Hematopoietic multipotent progenitor cell (in vitro differentiated cells): ENCODE measurements at regions not wholly inside any gene's neighbourhood (a gene's known extent, or its start where the extent isn't known, plus 50 kb on each side); places are given as distances from the start of the nearest gene placed in this dataset.

Experiments used
- DNase-seq, 3 donors: peaks; one replicate each; pipeline ENCODE4 v3.0.0-alpha.2; 2011 to 2015; ENCODE audit warnings: low read depth in 2 of 3, low spot score in 2 of 3

DNA sequence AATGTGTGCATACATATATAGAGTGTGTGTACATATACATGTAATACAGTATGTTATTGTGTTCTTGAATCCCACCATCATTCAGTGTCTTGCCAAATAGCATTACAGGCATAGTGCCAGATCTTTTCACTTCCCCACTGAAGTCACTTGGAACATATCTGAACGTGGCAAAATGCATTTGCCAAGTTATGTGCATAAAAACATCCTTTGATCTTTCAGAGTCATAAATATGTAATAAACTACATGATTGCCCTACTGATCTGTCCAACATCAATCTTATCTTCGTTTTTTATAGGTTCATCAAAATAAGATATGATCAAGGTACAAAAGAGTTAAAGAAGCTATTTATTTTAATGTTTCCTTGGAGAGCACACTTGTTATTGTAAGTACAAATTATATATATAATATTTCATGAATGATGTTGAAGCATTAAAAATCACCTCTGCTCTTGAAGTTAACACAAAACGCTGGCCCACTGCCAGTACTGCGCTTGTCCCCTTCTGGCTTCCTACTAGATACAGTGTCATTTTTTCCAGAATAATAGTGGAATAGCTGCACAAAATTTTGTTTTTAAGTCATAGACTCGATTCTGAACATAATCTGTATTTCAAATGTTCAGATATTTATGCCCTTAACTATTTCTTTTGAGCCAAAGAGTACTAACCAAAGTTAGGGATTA is 549.5 kb upstream of the ARRDC4 start:
- no peak for DNase-seq

DNA sequence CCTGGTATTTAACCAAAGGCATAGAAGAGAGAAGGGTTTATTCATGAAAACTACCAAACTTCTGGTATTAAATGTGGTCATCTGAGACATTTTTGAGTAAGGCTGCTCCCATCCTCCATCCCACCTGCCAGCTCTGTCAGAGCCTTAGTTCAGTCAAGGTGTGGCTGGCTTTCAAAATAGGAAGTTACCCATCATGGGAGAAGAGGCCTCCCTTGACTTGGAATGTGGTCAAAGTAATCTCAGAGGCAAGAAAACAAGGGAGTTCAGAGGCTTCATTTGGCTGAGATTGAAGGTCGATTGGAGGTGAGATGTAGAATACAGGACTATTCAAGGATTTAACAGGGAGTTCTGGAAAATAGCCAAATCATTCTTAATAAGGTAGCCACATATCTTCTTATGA is 540.4 kb upstream of the ARRDC4 start:
- DNase-seq, result no peak

GRCh38 chr15:97425596-97425995 is 534.9 kb upstream of the ARRDC4 start:
- no peak for DNase-seq

GRCh38 chr15:97443101-97443500 is 517.4 kb upstream of the ARRDC4 start:
- DNase-seq, result no peak

DNA sequence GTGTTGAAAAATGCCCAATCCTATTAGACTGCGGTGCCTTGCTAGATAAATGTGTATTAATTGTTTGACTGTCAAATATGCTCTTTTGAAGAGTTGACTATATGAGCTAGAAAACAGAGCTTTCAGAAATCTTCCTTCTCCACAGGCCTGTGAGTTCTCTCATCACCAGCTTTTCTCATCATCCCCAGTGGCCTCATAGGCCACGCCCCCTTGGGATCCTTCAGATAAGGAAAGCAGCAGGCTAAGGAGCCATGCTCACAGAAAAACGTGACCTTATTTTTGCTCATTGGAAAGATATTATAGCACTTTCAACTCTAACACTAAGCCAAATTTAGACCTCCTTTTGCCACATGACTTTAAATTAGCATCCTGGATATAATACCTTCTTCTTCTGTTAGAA is 514.4 kb upstream of the ARRDC4 start:
- DNase-seq, result no peak

GRCh38 chr15:97456521-97457202 is 503.8 kb upstream of the ARRDC4 start:
- DNase-seq, result no peak

DNA sequence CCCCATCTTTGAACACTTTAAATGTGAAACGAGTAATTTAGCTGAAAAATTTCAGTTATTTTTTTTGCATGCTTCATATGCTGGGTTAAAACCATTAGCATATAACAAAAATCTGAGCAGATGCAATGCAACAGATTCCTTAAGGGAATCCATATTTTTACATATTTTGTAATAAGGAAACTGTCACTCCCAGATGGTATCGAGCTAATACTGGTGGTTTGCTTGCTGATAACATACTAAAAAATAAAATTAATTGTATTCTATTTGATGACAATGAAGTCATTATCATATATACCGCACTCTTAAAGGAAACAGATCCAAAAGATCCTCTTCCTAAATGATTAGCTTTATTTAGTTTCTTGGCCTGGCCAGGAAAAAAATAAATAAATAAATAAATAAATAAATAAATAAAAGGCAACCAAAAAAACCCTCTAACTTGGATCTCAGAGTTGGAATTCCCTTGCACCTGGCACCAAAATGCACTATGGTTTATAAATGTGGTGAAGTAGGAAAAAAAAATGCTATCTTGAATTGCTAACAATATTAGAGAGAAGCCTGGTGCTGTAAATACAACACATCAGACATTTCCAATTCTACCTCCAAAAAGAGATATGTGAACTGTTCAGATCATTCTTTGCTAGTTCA is 503.2 kb upstream of the ARRDC4 start:
- no peak for DNase-seq

DNA sequence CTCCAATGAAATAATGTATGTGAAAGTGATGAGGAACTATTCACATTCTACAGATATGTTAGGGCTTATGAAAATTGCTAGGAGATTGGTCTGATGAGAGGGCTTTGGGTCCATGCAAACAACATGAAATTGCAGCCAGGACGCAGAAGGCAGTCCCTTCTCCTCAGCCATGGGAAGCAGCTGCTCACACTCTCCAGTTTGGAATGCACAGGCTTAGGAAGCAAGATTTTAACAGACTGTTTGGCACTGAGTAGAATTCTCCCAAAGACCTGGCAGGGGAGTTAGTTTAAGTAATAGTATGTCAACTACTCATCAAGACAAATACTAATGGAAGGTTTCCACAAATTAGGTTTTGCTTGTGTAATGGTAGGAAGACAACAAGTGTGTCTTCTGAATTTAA is 500.7 kb upstream of the ARRDC4 start:
- DNase-seq, result no peak

DNA sequence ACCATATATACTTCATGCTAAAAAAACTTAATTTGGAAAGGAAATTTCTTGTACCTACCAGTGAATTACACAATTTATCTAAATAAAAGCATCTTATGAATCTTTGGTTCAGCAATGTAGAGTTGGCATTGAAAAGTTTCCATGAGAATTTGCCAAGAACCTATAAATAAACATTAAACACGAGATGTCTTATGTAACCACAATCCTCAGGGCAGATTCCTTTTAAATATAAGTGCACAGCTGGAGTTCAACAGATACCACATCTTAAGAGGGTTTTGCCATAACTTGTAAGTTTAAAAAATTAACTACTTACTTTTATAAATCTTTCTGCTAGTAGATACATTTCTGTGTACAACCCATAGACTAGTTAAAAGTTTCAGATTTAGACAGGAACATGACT is 499.3 kb upstream of the ARRDC4 start:
- DNase-seq, result no peak

GRCh38 chr15:97463696-97464095 is 496.8 kb upstream of the ARRDC4 start:
- DNase-seq, result no peak

- no peak for DNase-seq
Observed at GRCh38 chr15:97470417-97470816, 490.1 kb upstream of the ARRDC4 start.

DNA sequence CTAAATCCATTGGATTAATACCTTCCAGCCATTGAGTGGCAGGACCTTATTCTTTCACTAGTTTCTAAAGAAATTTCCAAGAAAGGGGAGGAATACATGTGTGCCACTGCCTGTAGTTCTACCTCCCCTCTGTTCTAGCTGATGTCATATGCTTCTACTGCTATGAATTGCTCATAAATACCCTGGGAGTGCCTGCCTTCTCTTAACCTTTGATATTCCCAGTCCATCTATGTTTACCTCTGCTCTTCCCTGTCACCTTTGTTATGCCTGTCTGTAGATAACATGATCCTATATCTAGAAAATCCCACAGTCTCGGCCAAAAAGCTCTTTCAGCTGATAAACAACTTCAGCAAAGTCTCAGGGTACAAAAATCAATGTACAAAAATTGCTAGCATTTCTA is 486.9 kb upstream of the ARRDC4 start:
- no peak for DNase-seq

DNA sequence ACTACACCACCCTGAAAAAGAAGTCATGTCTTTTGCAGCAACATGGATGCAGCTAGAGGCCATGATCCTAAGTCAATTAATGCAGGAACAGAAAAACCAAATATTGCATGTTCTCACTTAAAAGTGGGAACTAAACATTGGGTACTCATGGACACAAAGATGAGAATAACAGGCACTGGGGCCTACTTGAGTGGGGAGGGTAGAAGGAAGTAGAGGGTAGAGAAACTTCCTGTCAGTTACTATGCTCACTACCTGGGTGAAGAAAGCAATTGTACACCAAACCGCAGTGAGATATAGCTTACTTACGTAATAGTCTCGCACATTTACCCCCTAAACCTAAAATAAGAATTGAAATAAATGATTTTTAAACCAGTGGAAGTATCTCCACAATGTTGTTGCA is 480.5 kb upstream of the ARRDC4 start:
- no peak for DNase-seq

- no peak for DNase-seq
Observed at GRCh38 chr15:97482521-97482920, 478.0 kb upstream of the ARRDC4 start.

- DNase-seq, result no peak
Observed at GRCh38 chr15:97483232-97483631, 477.3 kb upstream of the ARRDC4 start.

DNA sequence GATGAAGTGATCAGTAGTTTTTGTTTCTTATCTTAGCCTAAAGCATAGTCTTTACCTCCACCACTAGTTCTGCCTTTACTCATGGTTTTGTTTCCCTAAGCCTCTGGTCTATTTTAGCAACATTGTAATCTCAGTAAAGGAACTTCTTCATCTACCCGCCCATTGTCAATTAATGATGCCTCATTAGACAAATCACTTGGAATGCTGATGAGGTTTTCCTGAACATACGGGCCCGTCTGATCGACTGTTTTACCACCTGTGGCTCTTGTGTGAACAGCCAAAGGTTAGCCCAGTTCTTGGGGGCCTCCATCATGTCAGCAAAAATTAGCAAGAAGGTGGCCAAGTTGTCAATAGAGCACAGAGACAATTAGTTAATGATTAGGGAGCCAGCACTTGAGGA is 470.1 kb upstream of the ARRDC4 start:
- no peak for DNase-seq

- DNase-seq, result peak in 1 of 3 donors; percentile 21
Observed at GRCh38 chr15:97501291-97501690, 459.2 kb upstream of the ARRDC4 start.

DNA sequence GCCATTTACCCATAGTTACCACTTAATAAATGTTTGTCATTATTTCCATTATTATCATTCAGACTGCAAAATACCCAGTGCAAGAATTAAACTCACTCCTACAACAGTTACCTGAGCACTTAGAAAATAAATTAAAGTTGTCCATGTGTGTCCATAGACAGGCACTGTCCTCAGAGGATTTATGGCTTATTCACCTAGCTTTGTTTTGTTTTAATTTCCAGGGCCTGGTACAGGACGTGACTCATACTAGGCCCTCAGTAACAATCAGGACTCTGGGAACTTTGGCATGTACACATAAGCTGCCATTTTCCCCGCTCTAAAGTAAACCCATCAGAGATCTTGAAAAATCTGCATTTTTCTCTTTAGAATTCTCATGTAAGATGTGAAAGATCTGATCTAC is 458.5 kb upstream of the ARRDC4 start:
- no peak for DNase-seq

DNA sequence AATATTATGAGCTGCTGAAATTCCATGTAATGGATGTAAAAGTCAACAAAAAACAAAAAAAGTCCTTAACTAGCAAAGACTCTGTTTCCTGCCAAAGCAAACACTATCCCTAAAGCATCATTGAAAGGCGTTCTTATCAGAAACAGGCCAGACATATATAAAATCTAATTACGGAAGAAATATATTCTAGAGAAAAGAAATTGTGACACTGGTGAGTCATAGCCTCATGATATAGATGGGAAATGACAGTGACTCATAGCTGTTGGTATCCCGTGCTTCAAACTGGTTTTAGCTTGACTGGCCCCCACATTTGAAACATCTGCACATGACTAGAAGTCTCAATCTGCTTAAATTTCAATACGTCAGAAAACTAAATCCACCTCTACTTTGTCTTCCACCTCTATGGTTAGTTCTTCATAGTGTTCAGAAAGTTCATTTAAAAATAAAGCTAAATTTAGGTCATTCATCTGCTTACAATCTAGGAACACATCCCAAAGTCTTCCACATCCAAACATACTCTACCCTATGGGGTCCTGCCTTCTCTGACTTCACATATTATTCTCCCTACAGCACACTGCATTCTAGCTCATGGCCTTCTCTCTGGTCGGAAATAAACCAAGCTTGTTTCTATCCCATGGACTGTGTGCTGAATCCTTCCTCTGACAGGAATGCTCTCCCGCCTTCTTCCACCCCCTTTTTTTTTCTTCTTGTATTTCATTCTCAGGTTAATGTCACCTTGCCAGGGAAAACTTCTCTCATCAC is 456.3 kb upstream of the ARRDC4 start:
- no peak for DNase-seq

GRCh38 chr15:97517737-97518136 is 442.8 kb upstream of the ARRDC4 start:
- DNase-seq, result no peak

DNA sequence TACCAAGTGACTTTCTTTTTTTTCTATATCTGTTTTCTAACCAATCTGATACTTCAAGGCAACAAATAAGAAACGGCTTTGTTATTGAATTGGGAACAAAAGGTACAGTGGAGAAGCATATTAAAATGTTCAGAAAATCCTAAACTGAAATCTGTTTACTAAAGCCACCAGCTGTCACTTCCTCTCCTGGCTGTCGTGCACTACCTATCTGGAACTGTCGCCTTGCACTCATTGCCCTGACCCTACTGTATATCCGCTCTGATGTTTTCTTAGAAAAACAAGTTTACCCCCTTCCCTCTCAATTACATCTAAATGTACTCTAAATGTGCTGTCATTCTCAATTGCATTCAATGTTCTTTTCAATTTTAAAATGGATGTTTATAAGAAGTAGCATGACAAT is 439.8 kb upstream of the ARRDC4 start:
- DNase-seq, result no peak
